Breast epithelium (tissue), 3 donors: ENCODE measurements at regions not wholly inside any gene's neighbourhood (a gene's known extent, or its start where the extent isn't known, plus 50 kb on each side); places are given as distances from the start of the nearest gene placed in this dataset.

ENCODE experiments used
- CTCF ChIP-seq, 3 donors: fragments of 450-650 bp; IDR thresholded peaks; one replicate each; pipeline ENCODE4 v1.5.1; 2016 to 2017; ENCODE audit warnings: antibody characterized with exemption in 3 of 3, mild to moderate bottlenecking in 3 of 3, moderate library complexity in 3 of 3
- POLR2A ChIP-seq: fragments of 450-650 bp; IDR thresholded peaks from one replicate; pipeline ENCODE4 v1.6.1; 2016; ENCODE audit warnings: antibody characterized with exemption, mild to moderate bottlenecking, moderate library complexity
- POLR2AphosphoS5 ChIP-seq, 3 donors: sonication (generic); formaldehyde crosslinking; IDR thresholded peaks; one replicate each; pipeline ENCODE4 v1.6.1; 2017; ENCODE audit warnings: antibody characterized with exemption in 3 of 3

GRCh38 chr7:155211761-155212160, 85.9 kb upstream of the INSIG1 start:
- TF ChIP-seq POLR2A = no peak
- TF ChIP-seq CTCF (IDR thresholded peaks at IDR 0.05) = no peak
- no peak for TF ChIP-seq POLR2AphosphoS5 (IDR thresholded peaks at IDR 0.05)
